ENCODE measurements at regions not wholly inside any gene's neighbourhood (a gene's known extent, or its start where the extent isn't known, plus 50 kb on each side); places are given as distances from the start of the nearest gene placed in this dataset.
A peak's percentile ranks its signal among the peaks of the same experiment; 100 is the strongest.

DNA sequence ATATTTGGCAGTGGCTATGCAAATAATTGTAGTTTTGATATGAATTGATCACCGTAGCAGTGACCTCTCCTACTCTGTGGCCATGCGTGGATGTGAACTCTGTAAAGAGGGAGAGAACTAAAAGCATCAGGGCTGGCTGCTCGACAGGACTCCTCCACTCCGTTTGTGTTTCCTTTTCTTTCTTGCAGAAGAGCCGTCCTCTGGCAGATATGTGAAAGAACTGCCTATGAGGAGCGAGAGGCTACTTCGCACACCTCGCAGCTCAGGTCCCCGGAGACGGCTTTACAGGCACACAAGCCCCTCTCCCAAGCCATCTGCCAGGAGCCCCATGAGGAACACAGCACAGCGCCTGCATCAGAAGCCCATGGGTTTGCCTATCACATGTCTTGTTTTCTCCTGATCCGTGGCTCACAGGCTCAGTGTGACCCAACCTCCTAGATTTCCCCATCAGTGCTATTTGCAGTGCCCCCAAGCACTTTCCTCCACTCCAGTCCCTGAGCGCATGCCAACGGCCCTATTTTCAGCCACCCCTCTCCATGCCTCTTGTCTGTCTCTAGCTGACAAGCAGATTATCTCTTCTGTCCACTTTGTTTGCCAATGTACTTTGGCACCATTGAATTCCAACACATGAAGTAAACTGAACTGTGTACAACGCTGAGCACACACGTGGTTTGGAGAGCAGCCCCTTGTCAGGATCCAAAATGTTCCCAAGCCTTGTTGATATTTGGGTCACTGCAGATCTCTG lies 164.3 kb upstream of the AKR1E2 start:
- DNase-seq: peak in 1 of 2 experiments; percentile 42

DNA sequence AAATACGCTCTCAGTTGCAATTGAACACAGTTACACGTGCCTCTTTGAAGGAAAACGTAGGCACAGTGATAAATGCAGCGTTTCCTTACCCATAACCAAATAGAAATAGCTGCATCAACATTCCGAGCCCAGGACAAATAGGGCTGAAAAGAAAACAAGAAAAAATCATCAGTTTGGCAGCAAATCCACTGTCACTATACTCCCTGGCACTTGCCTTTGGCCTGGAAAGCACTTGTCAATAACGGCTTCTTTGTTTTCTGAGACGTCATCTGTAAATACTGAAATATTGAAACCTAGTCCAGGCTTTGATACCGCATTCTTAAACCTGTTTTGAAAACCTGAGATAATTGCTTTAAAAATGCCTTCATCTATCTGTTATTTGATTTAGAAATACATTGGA lies 167.2 kb upstream of the AKR1E2 start:
- peak; percentile 3 to 35 for DNase-seq

DNA sequence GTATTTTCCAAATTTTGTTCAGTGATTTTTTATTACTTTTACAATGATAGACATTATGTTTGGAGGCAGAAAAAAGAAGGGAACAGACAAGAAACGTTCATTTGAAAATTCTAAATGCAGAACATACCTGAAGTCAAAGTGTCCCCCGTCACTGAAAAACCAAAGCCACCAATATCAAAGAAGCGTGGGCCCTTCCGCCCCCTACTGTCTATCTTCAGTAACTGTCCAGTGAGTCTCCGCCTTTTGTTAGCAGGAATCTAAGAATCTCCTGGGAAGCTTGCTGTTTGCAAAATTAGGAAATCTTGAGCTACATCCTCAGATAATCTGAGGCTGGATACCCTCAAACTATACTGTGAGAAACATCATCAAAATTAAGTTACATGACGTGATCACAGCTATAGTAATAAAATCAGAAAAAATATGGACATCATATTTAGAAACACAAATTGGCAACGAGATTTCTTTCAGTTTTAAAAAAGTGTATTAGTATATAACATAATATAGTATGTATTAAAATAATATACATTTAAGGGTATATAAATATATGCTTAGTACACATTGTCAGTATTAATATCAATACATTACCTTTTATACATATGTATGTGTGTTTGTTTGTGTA lies 169.3 kb upstream of the AKR1E2 start:
- peak; percentile 41 to 77 for DNase-seq

DNA sequence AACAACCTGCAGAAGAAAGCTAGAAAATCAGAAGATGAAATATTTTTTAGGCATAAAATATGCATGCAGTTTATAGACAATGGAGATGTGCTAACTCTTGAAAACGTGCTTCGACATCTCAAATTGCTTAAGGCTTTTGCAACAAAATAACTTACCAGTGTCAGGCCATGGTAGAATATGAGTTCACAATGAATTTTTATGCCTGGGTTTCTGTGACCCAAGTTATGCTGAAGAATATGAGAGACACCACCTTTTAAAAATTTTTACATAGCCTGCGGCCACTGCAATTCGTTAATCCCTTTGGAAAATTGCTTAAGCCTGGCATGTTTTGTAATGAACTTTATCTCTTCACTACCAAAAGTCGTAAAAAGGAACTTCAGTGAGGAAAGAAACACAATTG lies 170.1 kb upstream of the AKR1E2 start:
- no peak for DNase-seq

DNA sequence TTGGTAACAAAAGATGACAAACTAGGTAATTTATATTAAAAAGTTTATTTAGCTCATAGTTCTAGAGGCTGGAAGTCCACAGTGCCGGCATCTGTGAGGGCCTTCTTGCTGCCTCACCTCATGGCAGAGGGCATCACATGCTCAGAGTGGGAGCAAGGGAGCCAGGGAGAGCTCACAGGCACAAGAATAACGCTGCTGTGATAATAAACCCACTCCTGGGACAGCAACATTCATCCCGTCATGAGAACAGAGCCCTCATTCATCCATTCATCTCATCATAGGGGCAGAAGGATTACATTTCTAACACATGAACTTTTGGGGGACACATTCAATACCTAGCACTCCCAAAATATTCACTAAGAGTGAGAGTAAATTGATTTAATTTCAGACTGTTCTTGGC lies 170.6 kb upstream of the AKR1E2 start:
- no peak for DNase-seq

DNA sequence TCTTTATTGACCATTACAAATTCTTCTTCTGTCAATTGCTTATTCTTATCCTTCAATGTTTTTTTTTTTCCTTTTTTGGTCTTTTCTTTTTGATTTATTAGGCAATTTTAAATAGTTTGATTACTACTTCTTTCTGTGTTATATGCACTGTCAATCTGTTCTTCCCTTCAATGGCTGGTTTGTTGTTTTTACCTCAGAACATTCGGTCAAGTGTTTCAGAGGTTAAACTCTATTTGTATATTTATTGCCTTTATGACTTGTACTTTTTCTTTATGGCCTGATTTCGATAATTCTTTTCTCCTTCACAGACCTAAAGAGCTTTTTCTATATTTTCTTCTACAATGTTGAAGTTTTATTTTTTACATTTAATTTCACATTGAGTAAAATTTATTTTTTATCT lies 171.5 kb upstream of the AKR1E2 start:
- no peak for DNase-seq

DNA sequence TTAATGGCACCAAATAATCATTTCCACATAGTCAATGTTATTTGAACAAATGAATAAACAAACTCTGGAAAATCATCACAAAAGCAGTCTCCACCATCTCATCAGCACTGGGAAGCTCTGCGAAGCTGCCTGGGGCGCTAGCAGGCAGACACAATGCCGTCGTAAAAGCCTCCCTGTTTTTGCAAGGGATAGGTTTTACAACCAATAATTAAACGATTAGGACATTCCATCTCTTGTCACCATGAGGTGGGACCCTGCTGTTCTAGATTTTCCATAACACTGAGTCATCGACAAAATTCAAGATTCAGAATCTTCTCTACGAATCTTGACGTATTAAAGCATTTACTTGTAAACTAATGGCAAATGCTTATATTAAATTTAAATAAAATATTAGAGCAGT lies 172.8 kb upstream of the AKR1E2 start:
- DNase-seq: no peak

DNA sequence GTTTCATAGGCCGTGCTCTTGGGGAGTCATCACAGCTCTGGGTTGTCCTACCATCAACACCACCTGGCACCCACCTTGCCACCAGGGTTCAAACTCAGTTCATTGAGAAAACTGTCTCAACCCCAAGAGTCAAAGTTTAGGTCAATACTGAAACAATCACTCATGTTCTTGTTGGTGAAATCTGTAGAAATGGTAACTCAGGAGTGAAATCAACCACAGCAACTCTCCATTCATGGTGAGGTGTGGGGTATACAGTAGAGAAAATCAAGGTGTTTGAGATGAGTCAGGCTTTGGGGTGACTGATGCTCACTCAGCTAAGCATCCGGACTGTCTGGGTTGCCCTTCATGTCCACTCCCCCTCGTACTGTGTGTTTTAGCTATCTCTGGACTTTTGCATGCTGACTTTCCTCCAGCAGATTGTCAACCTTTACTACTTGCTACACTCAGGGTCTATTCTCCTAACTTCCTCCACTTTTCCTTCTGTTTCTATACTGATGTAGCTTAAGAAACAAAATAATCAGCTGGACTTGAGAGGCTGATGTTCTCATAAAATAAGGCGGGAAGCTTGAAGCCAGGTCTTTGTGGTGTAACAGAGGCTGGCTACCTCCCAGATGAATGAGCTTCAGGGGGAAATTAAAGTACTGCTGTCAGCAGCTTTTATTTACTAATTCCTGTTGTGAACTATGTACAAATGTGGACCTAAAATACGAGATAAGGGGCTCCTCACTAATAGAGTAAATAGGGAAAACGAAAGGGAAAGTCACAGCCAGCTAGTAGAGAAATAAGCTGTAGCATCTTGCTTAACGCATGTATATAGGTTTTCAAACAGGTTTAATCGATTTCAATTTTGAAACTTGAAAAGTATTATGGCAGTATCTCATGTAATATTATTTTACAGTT lies 173.6 kb upstream of the AKR1E2 start:
- no peak for DNase-seq

DNA sequence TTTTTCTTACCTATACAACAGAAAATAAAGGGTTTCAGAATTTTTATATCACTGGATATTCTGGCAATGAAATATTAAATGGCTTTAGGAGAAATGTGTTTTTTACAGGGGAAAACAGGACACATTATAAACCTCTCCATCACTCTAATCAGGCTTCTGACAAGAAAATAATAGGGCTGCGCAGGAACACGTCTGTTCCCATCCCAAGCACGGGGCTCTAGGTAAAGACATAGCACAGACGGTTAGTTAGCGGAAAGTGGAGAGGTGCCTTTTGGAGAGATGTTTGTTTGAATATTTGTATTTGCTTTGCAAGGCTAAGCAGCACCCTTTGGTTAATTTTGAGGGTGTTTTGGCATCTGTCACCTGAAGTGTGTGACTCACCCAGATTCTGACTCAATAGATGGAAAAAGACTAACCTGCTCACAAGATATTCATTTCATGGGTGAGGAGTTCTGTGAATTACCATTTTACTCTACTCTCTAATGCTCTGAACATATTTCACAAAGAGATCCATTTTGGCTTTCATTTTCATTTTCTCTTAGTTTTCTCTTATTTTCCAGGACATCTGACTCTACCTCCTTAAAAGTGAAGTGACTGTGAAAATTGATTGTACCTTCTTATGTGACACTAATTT lies 174.5 kb upstream of the AKR1E2 start:
- no peak for DNase-seq

DNA sequence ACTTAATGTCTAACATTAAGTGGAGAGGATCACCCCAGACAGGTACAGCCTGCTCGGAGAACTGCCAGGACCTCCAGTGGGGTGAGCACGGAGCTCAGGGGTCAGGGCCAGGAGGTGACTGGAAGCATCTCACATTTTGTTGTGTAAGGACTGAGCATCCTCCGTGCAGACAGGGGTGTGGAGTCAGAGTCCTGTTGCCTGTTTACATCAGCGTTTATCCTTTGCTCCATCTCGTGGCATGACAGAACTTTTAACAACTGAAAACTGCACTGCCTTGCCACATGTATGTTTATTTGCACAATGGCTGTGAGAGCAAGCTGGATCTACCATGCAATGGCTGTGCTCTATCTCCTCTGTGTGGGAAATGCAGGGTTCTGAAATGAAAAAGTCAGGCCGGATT lies 175.4 kb upstream of the AKR1E2 start:
- no peak for DNase-seq

DNA sequence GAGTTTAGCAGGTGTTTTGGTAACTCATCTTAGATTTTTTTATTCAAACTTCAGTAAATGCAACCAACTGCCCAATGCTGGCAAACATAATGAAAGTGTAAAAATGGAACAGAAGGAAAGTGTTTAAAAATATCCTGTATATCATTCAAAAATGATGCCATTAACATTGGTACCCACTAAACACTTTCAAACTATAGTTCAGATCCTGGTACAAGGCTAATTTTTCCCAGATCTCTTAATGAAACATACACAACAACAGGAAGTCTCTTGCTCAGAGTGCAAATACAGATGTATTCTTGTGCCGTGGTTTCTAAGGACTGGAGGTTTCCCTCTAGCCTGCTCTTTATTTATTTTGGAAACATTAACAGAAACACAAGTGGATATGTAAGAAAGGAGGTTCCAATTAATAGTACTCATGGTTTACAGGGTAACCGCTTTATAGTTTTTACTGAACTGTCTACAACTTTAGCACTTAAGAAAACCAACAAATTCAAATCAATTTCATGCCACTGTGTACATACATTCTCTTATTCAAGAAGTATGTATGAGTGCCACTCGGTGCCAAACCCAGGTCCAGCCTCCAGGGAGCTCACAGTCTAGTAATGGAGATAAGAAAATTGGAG lies 176.0 kb upstream of the AKR1E2 start:
- peak in 1 of 2 experiments; percentile 13 for DNase-seq

DNA sequence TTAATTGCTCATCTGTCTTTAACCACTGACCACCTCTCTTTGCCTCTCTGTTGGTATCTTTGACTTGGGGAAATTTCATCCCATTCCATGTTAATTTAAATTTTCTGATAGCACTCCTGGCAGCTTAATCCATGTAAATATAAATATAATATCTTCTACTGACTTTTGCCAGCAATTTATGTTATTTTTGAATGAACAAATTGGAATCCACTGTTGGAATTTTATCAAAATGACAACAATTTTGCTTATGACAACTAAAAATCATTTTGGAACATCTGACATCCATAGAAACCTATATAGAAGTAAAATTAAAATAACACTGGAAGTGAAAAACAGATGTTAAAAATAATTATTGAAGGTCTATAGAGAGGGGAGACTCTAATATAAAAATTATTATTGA lies 176.5 kb upstream of the AKR1E2 start:
- no peak for DNase-seq

DNA sequence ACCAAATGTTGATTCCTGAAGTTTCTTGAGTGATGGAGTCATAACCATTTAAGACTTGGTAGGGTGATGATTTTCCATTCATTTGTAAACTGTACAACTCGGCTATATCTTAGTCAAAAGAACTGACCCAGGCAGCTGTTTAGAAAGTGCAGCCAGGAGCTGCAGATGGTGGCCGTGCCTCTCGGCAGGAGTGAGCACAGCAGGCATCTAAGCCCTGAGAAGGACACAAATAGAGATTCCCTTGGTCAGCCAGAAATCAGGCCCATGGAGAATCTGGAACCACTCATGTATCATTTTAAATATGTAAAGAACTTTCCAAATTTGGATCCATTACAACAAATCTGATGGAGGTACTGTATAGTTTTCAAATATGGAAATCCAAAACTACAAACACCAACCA lies 177.0 kb upstream of the AKR1E2 start:
- peak in 1 of 2 experiments; percentile 71 for DNase-seq

DNA sequence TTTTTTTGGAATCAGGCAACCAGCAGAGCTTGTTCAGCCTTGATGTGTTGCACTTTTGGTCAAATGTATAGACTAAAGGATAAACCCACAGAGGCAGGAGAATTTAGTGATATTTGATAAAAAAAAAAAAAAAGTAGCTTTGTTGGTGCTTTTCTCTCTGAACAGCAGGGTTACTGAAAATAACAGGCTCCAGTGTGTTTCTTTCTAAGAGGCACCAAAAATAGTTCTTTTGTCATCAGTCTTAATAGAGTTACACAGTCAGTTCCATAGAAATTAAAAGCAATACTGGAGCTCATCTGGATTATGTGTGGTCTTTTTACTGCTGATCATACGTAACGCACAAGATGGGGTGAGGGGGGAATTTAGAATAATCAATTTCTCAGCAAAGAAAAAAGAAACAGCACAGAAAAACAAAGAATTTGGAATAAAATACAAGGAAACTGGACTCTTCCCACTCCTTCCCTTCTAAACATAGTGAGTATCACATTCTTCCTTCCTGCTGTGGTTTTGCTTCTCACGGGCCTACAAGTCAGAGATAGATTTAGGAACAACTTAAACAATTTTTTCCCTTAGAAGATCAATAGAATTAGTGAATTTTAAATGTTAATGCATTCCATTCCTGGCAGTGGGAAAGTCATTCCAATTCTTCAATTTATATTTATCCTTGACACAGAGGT lies 178.8 kb upstream of the AKR1E2 start:
- no peak for DNase-seq

DNA sequence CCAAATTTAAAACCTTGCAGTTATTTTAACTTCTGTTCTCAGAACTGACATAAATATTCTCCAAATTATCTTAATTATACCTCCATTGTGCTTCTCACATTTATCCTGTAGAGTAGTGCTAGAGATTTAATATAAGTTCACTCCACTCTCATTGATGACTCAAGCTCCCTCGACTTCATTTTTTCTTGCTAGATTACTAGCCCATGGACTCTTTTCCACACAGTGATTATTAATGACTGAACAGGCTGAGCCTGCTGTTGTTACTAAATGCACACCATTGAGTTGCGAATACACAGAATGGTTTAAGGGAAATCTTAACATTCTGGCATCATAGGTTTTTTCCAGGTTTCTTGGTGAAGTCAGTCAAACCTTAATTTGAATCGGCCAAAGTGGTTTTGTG lies 179.5 kb upstream of the AKR1E2 start:
- no peak for DNase-seq

DNA sequence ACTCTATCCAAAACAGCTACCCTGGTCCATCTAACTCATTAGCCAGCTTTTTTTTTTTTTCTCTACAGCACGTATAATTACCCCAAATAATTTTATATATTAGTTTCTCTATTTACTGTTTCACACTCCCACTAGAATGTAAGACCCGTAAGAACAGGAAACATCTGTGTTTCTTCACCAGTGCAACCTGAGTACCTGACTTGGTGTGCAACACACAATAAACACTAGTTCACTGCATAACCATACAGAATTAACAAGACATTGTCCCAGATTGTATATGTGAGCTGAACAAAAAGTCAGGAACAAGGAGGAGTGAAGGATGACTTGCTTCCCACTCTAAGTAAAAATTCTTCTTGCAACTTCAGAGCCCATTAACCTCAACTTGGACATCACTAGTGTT lies 180.2 kb upstream of the AKR1E2 start:
- no peak for DNase-seq

DNA sequence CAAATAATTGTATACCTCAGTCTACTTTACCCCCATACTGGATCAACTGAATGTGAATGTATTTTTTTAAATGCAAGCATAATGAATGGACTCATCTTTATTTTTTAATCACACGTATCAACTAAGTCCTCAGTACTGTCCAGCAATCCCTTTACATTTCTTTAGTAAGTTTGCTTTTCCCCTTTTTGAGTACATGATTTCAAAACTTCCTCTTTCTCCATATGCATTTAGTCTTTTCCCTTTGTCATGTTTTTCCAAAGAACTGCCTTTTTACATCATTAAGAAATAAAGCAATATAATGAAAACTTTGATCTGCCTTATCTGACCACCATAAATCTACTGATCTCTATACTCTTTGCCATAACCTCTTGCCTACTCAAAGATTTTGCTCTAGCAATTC lies 182.5 kb upstream of the AKR1E2 start:
- no peak for DNase-seq

DNA sequence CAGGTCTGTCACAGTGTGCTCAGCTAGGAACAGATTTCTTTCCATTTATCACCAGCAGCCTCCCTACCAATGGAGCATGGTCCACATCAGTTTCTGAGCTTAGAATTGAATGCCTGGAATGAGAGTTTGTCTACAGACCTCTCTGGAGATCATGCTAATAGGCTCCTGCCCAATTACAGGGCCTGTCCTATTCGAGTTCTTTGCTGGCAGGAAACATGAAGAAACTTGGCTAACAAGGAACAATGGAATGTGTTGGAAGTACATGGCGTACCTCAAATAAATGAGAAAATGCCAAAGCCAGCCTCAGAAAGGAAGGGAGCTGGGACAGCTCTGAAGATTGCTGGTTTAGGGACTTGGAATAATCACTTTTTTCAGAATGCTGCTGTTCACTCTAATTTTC lies 186.0 kb upstream of the AKR1E2 start:
- DNase-seq: peak in 1 of 2 experiments; percentile 50

DNA sequence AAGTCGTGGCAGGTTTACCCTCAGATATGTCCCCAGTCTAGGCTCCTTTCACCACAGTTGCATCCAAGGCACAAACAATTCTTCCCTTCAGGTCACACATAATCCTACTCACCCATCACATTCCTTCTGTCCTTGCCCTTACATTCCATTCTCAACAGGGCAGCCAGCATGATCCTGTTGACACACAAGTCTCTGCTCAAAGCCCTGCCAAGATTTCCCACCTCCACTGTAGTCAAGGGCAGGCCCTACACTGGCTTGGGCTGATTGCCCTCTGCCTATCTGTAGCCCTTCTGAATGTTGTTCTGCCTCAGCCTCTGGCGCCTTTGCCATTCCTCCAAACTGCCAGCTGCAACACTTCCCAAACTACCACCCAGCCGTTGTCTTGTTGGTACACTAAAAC lies 187.9 kb upstream of the AKR1E2 start:
- no peak for DNase-seq

DNA sequence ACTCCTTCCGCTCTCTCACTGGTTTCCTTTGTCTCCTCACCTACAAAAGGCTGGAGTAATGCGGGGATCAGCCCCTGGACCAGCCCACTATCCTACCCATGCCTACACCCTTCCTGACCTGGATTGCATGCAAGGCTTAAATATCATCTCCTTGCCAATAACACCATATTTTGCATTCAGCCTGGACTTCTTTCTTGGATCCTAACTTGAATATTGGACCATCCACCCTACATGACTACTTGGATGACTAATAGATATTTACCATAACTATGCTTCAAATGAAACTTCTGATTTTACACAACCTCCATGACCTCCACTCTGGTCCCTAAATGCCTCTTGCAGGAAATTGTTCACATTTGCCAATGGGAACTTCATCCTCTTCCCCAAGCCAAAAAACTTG lies 188.3 kb upstream of the AKR1E2 start:
- DNase-seq: no peak

DNA sequence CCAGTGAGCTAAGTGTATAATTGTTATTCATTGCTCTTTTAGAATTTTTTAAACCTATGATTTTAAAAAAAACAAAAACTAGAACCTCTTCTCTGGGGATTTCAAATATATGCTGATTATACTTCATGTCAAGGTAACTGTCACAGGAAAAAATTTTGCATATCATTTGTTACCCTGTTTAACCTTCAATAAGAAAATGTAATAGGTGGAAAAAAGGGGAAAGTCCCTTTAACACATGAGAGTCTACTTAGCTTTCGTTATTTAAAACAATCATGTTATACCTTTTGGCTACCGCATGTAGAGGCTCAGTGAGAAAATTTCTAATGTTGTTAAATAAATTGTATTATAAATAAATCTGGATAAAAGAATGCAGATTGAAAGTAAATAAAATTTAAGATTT lies 190.1 kb upstream of the AKR1E2 start:
- no peak for DNase-seq

DNA sequence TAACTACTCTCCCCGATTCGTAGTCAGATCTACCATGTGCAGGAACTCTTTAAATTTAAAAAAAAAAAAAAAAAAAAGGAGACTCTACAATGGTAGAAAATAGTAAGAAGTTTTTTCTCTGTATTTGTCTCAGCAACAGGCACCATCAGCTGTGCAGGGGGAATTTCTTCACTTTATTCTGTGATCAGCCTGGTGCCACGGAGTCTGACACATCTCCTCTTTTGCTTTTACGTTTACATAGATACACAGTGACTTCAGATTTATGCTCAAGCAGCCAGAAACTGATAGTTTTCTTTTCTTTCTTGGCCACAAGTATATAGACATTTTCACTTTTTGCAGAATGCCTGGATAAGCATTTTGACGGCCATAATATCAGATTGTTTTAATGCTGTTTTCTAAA lies 190.6 kb upstream of the AKR1E2 start:
- DNase-seq: no peak

All from NCI-H446 (cell line).